ENCODE measurements at regions not wholly inside any gene's neighbourhood (a gene's known extent, or its start where the extent isn't known, plus 50 kb on each side); places are given as distances from the start of the nearest gene placed in this dataset.
"Not testable (repeated sequence)": the region's sequence is repeated elsewhere in the genome, so short reads cannot be mapped to it uniquely, and the experiment has no call there.

DNA sequence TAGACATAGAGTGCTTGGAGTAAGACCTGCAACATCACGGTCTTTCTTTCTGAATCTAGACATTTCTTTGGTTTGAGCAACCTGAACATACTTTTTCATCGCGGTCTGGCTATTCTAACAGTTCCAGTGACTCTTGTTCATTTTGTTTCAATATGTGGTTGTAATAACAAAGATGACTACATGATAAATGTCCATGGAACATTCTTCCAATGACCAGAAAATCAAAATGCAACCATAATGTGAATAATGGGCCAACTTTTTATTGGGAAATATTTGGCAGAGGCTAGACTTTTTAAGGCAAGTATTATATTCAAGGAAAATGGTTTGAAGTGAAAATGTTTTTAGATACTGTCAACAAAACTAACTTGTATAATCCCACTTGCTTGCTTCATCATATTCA lies 282.5 kb downstream of the INHBA start:
- no peak for DNase-seq

DNA sequence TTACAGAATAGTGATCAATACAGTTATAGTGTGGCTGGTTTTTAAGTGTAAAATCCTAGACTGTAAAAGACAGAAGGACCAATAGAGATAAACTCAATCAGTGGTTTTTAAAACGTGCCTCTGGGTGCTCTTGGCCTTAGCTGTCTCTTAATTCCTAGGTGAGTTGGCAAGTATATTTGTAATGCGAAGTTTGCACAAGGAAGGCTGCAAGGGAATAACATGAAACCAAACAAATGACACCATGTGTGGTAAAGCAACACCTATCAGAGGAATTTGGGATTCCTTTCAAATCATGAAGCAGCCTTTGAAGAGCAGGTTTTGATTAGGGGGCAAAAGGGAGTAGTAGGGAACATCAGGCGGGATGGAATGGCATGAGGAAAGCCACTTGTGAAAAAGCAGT lies 284.6 kb downstream of the INHBA start:
- no peak for DNase-seq

DNA sequence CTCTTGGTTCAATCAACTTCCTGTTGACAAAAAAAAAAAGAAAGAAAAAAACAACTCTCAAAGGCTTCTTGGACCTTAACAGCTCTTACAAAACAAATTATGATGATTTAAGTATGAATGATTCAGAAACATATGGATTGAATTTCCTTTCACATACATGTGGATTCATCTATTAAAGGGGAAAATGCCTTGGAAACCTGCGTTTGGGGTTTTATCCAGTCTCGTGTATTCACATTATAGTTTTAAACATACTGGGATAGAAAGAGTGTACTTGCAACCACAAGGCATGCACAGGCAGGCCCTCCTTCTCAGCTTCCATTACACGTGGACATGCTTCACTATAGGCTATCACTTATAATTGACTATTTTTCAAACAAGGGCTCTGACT lies 286.7 kb downstream of the INHBA start:
- DNase-seq = no peak

DNA sequence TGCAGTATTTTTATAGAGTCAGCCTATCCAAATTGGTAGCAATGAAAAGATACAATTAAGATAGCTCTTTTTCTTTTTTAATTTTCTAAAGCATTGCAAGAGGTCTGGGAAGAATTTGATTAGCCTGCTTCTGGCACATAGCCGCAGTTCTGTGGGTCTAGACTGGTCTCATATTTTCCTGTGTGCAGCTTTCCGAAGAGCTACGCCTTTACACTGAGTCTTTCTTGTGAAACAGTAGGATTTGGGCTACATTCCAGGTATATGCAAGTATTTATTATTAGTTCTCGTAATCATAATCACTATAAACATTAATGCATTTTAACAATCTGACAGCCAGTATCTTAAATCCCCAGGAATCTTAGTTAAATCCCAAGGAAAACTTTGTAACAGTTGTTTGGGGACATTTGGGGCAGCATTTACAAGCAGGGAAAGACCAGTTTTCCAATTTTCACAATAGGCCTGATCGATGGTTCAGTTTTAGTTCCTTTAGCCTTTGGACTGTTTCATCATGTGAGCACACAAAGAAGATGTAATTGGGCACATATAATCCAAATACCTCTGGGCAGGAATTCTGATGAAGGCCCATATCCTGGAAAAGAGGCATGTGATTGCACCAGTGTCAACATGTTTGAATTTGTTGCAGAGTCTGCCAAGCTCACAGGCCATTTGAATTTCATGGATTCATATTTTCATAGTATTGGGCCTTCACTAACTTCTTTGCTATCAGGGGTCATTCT lies 287.3 kb downstream of the INHBA start:
- DNase-seq = no peak

DNA sequence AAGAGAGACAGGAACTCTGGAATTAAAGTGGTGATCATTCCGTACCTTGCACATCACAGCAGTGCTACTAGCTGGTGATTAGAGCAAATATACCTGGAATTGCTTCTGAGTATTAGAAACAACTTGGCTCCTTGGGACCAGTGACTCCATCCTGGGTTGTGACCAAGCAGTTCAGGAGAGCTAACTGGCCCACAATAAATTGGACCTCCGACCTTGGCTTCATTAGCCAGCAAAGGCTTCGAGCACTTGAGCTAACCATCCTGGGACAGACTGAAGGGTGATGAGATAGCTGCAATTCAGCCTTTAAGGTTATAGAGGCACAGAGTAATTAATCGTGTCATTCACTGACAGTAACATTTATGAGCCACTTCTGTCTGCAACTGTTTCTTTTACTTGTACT lies 287.8 kb downstream of the INHBA start:
- no peak for DNase-seq

DNA sequence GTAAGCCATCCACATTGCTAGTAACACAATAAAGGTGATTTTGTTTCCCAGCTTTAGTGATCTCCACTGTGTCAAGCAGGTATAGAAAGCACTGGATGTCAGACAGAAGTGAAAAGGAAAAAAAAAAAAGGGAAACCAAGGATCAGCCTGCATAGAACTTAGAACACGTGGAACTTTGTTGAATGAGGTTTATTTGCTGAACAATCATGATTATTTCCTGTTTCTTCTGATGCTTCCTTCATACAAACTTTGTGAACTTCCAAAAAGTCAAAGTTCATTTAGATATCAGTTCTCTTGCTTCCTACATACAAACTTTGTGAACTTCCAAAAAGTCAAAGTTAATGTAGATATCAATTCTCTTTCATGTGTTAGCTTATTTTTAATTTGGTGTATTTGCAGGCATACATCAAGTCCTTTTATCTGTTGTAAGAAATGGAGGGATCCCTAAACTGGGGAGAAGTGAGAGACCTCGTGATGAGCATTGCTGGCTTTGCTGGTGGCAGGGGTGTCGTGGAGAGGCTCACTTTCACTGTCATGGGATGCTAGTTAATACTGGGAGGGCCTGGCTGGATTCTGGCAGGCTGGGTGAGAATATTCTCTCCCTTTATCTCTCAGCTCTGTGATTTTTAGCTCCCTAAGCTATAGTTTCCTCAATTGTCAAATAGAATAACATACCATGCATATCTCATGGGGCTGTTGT lies 298.4 kb downstream of the INHBA start:
- DNase-seq = no peak

DNA sequence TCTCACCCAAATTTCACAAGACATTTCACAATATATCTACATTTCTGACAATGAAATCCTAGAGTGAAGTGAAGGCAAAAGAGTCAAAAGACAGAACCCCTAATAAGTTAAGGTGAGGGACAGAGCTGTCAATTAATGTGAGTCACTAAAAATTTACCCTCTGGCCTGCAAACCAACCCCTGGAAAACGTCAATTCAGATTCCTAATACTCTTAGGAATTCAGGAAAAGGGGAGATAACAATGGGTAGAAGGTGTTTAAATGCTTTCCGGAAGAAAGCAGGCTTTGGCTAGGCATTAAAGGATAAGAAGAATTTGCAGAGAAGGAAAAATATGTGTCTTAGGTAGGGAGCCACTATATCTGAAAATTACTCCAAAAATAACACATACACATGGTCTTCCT lies 299.6 kb downstream of the INHBA start:
- DNase-seq = no peak

DNA sequence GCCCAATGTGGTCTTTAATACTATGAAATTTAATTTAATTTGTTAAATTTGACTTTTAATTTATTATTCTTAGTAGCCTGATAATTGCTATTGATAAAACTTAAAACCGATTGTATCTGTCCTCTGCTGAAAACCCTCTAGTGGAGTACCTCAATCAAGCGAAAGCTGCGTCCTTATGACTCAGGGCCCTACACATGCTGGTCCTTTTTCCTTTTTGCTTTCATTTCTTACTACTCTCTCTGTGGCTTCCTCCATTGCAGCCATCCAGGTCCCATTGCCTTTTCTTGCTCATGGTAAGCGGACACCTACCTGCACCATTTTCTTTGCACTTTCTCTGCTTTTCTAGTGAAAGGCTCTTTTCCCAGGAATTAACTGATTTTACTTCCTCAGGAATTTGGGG lies 301.1 kb downstream of the INHBA start:
- DNase-seq = no peak

DNA sequence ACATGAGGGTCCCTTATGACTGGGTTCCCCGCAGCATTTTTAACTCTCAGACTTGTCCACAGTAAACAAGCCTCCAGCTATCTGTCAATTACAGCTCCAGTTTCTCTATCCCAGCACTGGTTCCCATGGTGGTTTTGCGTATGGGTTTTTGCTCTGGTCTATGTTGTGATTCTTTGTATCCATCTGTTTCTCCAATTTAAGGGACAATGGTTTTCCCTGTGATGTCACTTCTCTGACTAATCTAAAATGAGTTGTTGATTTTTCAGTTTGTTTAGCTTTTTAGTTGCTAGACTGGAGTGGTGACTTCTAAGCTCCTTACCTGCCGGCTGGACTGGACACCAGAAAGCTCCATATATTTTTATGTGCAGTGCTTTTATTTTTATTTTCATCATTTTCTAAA lies 303.7 kb downstream of the INHBA start:
- no peak for DNase-seq

DNA sequence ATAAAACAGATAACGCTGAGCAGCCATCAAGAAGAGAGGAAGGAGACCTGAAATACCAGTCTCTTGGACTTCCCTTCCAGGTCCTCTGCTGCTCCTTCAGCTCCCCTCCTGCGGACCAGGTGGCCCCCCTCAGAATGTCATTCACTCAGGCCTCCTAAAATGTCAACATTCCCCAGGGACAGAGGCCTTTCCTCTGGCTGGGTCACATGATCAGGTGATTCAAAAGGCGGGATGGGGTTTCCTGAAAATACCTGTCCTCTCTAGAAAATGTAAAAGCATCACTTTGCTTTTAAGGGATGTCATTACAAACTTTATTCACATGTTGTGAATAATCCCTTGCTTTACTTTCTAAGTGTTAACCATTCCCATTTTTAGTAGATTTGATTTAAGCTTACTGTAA lies 311.1 kb downstream of the INHBA start:
- no peak for DNase-seq

DNA sequence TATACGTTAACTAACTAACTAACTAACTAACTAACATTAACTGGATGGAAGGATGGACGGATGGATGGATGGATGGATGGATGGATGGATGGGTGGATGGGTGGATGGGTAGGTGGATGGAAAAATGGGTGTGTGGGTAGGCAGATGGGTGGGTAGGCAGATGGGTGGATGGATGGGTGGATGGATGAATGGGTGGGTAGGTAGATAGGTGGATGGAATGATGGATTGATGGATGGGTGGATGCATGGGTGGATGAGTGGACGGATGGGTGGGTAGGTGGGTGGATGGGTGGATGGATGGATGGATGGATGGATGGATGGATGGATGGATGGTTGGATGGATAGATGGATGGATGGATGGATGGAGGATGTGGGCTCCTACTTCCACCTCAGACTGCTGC lies 314.0 kb downstream of the INHBA start:
- DNase-seq = not testable (repeated sequence)

DNA sequence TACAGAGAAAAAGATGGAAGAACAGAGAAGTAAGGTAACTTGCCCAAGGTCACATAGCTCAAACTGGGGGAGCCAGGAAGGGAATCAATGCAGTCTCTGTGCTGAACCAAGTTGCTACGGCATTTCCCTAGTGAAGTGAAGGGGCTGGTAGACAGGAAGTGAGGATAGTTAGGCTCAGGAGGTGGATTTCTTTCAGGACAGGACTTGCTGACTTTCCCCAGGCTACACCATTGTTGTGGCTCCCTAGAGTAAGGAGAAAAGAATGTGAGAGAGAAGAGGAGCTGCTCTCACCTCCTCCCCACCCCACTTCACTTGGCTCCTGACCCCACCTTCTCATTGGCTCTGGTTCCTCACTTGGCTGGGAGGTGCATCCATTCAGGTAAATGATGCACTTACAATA lies 316.9 kb downstream of the INHBA start:
- no peak for DNase-seq

DNA sequence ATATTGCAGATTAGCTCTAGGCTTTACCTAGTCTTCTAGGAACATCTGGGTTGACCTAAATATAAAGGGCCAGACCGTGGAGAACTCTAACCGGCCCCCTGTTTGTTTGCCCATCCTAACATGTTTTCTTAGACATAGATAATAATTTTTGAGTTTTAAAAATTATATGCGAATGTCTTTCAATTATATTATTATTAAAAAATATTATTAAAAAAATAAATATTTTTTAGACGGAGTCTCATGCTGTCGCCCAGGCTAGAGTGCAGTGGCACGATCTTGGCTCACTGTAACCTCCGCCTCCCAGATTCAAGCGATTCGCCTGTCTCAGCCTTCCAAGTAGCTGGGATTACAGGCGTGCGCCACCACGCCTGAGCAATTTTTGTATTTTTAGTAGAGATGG lies 318.5 kb downstream of the INHBA start:
- no peak for DNase-seq

DNA sequence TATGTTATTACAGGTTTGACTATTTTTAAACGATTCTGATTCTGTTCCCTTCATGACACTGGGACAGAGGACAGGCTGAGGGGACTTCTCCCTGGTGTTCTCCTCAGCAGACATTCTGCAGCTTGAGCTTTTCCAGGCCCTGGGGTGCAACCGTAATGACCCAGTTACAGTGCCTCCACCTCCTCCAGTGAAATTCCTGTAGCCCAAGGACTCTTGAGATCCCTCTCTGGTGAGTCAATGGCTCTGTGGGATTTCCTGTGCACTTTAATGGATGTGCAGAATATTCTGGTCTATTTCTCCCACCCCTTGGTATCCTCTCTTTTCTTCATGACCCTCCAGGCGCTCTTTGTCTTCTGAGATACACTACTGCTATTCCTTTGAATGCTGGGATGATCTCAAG lies 319.3 kb downstream of the INHBA start:
- no peak for DNase-seq

DNA sequence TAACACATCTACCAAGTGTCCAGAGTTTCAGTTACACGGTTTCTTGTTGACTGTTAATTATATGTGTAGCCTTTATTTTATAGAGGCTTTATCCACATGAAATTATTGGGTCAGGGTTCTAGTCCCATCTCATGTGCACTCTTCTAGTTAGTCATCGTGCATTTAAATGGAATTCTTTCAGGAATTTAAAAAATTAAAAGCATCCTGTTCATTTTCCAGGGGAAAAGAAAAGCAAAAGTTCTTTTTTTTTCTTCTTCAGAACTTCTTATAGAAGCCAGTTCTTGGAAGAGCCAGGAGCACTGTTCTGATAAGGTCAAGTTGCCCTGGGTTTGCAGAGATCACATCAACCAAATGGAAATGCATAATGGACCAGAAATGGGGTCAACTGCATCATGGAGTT lies 324.7 kb downstream of the INHBA start:
- DNase-seq = no peak

DNA sequence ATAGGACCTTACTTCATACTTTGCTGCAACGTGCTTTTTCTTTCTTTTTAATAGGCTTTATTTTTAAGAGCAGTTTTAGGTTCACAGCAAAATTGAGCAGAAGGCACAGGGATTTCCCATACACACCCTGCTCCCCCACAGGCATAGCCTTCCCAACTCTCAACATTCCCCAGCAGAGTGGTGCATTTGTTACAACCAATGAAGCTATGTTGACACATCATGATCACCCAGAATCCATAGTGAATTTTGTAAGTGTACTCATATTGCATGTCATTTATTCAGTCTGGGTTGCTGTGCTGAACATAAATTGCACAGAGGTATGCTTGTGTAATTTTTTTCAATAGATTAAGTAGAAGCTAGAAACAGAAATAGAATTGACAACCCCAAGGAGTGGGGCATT lies 327.3 kb downstream of the INHBA start:
- no peak for DNase-seq

DNA sequence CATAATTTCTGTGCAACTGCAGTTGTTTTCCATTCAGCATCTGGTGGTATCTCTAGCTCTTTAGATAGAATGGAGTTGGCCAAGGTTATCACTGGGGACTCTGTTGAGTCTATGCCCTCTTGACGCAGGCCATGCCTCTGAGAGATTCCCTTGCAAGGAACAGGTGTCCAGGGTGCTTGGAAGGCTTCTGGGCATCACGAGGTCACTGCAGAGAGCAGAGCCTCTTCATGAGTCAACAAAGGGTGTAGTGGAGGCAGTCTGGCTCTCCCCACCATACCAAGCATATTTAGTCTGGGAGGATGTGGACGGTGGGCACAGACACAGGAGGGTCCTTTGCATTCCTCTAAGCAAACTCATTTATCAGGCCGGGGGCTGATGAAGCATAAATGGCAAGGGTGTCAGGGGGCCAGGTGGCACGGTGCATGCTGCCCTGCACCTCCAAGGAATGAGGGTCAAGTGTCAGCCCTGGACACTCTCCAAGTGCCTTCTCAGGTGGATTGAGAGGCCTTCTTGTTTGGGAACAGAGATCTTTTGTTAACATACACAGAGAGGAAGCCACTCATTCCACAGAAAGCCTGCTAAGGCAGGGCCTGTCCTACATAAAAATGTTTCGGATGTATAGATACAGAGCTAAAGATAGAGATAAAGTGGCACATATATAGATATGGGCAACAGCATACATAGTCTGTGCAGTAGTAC lies 328.6 kb downstream of the INHBA start:
- no peak for DNase-seq

DNA sequence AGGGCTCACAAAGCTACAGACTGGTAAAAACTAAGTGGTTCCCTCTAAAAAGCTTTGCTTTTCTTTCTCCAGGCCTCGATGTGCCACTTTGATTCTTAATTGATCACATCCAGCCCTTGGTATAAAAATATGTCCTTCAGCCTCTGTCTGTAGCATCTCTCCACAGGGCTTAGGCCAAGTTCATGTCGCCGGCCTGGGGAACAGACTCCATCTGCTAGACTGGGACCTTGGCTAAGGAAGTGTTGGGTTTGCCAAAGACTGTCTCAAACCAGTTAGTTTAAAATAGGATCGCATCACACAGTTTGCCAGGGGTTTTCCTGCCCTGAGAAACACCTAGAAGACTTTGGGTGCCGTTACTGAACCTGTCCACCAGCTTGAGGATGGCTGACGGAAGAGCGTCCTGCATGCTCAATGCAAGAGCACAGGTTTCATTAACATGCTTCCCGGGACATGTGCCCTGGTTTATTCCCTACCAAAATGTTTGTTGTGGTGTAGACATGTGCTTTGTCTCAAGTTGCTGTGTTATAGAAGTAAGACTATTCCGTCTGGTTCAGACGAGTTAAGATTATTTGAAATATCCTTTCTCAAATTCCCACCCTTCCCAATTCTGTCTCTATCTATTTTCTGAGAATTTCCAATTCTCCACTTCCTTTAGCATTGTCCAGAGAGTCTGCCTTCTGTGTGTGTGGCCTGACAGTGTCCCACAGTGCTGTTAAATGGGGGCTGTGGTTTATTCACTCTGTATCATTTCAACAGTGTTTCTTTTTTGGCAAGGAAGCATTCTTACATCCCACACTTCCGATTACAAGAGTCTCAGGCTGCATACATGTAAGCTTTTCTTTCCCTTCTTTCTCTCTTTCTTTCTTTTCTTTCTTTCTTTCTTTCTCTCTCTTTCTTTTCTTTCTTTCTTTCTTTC lies 334.7 kb downstream of the INHBA start:
- no peak for DNase-seq

DNA sequence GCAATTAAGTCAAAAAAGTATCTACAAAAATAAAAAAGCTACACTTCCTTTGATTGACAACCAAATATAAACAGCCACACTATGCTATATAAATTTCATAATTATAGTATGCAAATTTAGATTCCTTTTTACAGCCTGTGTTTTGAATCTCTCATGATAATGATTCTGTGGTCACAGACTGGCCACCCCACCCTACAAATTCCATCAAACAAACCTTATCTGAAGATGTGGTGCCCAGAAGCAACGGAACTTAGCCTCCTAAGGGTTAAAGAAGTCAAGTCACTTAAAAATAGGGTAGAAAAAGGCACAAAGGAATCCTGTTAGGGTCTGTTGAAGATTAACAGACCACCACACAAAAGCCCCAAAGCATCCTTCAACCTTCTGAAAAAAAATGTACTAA lies 351.8 kb downstream of the INHBA start:
- no peak for DNase-seq

DNA sequence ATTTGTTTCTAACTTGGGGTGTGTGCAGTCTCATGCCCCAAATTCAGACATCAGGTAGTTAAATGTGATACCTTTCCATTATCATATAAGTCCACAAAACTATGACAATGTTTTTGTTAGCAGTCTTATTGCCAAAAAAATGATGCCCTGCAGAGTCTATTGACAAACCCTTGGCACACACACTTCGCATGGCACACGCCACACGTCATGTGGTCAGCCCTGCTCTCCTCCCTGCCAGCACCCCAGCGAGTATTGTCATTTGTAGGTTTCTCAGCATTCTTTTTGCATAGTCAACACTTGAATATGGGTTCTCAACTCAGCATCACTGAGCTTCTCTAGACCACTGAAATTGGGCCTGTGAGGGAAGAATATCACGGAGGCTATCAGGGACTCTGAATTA lies 356.0 kb downstream of the INHBA start:
- no peak for DNase-seq

DNA sequence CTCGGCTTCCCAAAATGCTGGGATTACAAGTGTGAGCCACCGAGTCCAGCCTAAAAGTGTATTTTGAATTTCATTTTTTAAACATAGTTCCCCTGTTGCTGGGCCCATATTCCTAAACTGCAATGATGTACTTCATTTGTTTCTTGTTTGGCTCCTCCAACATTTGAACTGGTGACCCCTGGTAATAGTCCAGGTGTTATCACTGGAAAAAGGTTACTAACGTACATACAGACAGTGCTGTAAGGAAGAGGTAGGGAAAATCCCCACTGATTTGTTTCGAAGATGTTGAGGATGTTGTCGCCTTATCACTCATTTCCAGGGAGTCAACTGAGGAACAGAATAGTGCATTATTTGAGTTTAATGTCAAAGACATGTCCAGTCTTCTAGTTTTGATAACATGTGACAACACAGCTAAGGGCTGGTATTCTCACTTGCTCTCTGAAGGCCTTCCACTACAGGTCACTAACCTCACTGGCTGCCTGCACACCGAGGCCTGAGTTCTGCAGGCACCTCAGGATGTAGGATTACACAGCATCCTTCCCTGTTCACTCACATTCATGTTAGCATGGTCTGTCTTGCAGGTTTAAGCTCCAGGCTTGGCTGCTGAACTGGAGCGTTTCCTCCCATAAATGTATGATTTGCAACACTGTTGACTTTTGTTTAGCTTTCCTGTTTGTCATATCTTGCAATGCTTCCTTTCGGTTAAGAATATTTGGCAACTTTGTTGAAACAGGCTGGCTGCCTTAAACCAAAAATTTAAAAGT lies 362.8 kb downstream of the INHBA start:
- DNase-seq = no peak

DNA sequence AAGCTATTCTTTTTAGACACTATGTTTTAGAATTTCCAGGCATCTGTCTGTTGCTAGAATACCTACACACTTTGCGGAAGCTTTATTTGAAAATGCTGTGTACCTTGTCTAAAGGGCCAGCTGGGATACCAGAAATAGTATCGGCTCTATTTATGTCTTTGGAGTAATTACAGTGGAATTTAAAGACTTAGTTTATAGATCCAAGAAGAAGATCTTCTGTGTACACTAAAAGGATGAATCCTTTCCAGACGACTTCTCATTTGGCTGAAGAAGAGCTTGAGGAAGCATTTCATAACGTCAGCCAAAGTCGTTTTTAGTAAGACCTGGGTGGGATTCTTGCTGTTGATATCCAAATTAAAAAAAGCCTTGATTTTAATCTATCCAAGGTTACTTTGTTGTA lies 365.9 kb downstream of the INHBA start:
- no peak for DNase-seq

All from RPMI8226 (cell line).